C1 segment of cervical spinal cord (tissue), 14 donors: ENCODE measurements at regions not wholly inside any gene's neighbourhood (a gene's known extent, or its start where the extent isn't known, plus 50 kb on each side); places are given as distances from the start of the nearest gene placed in this dataset.

Experiments used
- DNase-seq, 14 donors: peaks; one replicate each; lab custom pipeline; 2025; lab: John Stamatoyannopoulos, UW

- no peak for DNase-seq
Observed at GRCh38 chr1:57517587-57518374, 93.9 kb upstream of the DAB1 start.

GRCh38 chr1:57512386-57512785, 88.5 kb upstream of the DAB1 start:
- DNase-seq: no peak

- peak in 1 of 14 donors; percentile 54 for DNase-seq
Observed at GRCh38 chr1:57506941-57507340, 83.1 kb upstream of the DAB1 start.

- no peak for DNase-seq
Observed at GRCh38 chr1:57503337-57503736, 79.5 kb upstream of the DAB1 start.

GRCh38 chr1:57500136-57500830, 76.4 kb upstream of the DAB1 start:
- no peak for DNase-seq

GRCh38 chr1:57494530-57495079, 70.7 kb upstream of the DAB1 start:
- DNase-seq: no peak

- no peak for DNase-seq
Observed at GRCh38 chr1:57492586-57493226, 68.8 kb upstream of the DAB1 start.

- DNase-seq: no peak
Observed at GRCh38 chr1:57489358-57490036, 65.6 kb upstream of the DAB1 start.

- DNase-seq: no peak
Observed at GRCh38 chr1:57485643-57486042, 61.8 kb upstream of the DAB1 start.

- DNase-seq: no peak
Observed at GRCh38 chr1:57483954-57484353, 60.1 kb upstream of the DAB1 start.

GRCh38 chr1:57479471-57479870, 55.6 kb upstream of the DAB1 start:
- DNase-seq: no peak

- DNase-seq: no peak
Observed at GRCh38 chr1:57475366-57475765, 51.5 kb upstream of the DAB1 start.

GRCh38 chr1:57474137-57474750, 50.4 kb upstream of the DAB1 start:
- DNase-seq: no peak
